ENCODE measurements at regions not wholly inside any gene's neighbourhood (a gene's known extent, or its start where the extent isn't known, plus 50 kb on each side); places are given as distances from the start of the nearest gene placed in this dataset.

- no peak overlapping the region for H3K27ac ChIP-seq
- H3K9me3 ChIP-seq = no peaks in the 10 kb centered on the region
- H3K27me3 ChIP-seq = no peaks in the 10 kb centered on the region
- TF ChIP-seq POLR2AphosphoS5 (IDR thresholded peaks at IDR 0.05) = no peak
- no peak for TF ChIP-seq CTCF (IDR thresholded peaks at IDR 0.05)
- no peak for TF ChIP-seq POLR2A (IDR thresholded peaks at IDR 0.05)
- no peak for DNase-seq (ENCODE audit: low spot score in 2 of 2)
- H3K4me1 ChIP-seq = no peaks in the 10 kb centered on the region
- no peak overlapping the region for H3K4me3 ChIP-seq
- intact Hi-C loops (cut with DNase I; ENCODE audit: low total_unique reads) = no loop called here
- no peaks in the 10 kb centered on the region for H3K36me3 ChIP-seq
These were observed 110.3 kb downstream of the DDX1 start for GRCh38 chr2:15701991-15702390.

- no peaks in the 10 kb centered on the region for H3K9me3 ChIP-seq
- no peaks in the 10 kb centered on the region for H3K36me3 ChIP-seq
- H3K4me3 ChIP-seq = no peak overlapping the region
- DNase-seq (ENCODE audit: low spot score in 2 of 2) = no peak
- no peaks in the 10 kb centered on the region for H3K27me3 ChIP-seq
- H3K4me1 ChIP-seq = no peaks in the 10 kb centered on the region
- no peak for TF ChIP-seq POLR2A (IDR thresholded peaks at IDR 0.05)
- TF ChIP-seq CTCF (IDR thresholded peaks at IDR 0.05) = no peak
- TF ChIP-seq POLR2AphosphoS5 (IDR thresholded peaks at IDR 0.05) = no peak
- intact Hi-C loops (cut with DNase I; ENCODE audit: low total_unique reads) = no loop called here
- no peak overlapping the region for H3K27ac ChIP-seq
These were observed 110.8 kb downstream of the DDX1 start for GRCh38 chr2:15702452-15702851.

- intact Hi-C loops (cut with DNase I; ENCODE audit: low total_unique reads) = no loop called here
- H3K4me1 ChIP-seq = no peaks in the 10 kb centered on the region
- peak overlapping the region in 1 of 2 donors; percentile 60 for H3K27ac ChIP-seq
These were observed 111.7 kb downstream of the DDX1 start for GRCh38 chr2:15703365-15703869.

GRCh38 chr2:15704086-15704787 is 112.6 kb downstream of the DDX1 start:
- intact Hi-C loops (cut with DNase I; ENCODE audit: low total_unique reads) = no loop called here
- Histone ChIP-seq H3K36me3 (no peaks in the 10 kb centered on the region), H3K4me1 (no peaks in the 10 kb centered on the region), H3K27ac (peak overlapping the region in 1 of 2 donors; percentile 60), H3K4me3 (no peak overlapping the region), H3K27me3 (no peaks in the 10 kb centered on the region), H3K9me3 (no peaks in the 10 kb centered on the region)
- TF ChIP-seq POLR2A (IDR thresholded peaks at IDR 0.05) (no peak), CTCF (IDR thresholded peaks at IDR 0.05) (no peak), POLR2AphosphoS5 (IDR thresholded peaks at IDR 0.05) (no peak)
- no peak for DNase-seq (ENCODE audit: low spot score in 2 of 2)

More at GRCh38 chr2:15703365-15703869, 111.7 kb downstream of the DDX1 start:
- Histone ChIP-seq H3K27me3 (no peaks in the 10 kb centered on the region), H3K9me3 (no peaks in the 10 kb centered on the region), H3K4me3 (no peak overlapping the region), H3K36me3 (no peaks in the 10 kb centered on the region)
- DNase-seq (ENCODE audit: low spot score in 2 of 2) = no peak
- no peak for TF ChIP-seq CTCF (IDR thresholded peaks at IDR 0.05)
- TF ChIP-seq POLR2AphosphoS5 (IDR thresholded peaks at IDR 0.05) = no peak
- TF ChIP-seq POLR2A (IDR thresholded peaks at IDR 0.05) = no peak

GRCh38 chr2:15704788-15705115 is 113.1 kb downstream of the DDX1 start:
- Histone ChIP-seq H3K9me3 (no peaks in the 10 kb centered on the region), H3K36me3 (no peaks in the 10 kb centered on the region), H3K4me3 (no peak overlapping the region), H3K4me1 (no peaks in the 10 kb centered on the region), H3K27me3 (no peaks in the 10 kb centered on the region), H3K27ac (peak overlapping the region in 1 of 2 donors; percentile 60)
- intact Hi-C loops (cut with DNase I; ENCODE audit: low total_unique reads) = no loop called here
- TF ChIP-seq POLR2AphosphoS5 (IDR thresholded peaks at IDR 0.05) (no peak), POLR2A (IDR thresholded peaks at IDR 0.05) (no peak), CTCF (IDR thresholded peaks at IDR 0.05) (no peak)
- no peak for DNase-seq (ENCODE audit: low spot score in 2 of 2)
